AG08396 (cell line): ENCODE measurements at regions not wholly inside any gene's neighbourhood (a gene's known extent, or its start where the extent isn't known, plus 50 kb on each side); places are given as distances from the start of the nearest gene placed in this dataset.

ENCODE experiments used
- DNase-seq: peaks from one replicate; pipeline ENCODE4 v3.0.0; 2012; ENCODE audit warnings: low spot score, mixed read lengths

DNA sequence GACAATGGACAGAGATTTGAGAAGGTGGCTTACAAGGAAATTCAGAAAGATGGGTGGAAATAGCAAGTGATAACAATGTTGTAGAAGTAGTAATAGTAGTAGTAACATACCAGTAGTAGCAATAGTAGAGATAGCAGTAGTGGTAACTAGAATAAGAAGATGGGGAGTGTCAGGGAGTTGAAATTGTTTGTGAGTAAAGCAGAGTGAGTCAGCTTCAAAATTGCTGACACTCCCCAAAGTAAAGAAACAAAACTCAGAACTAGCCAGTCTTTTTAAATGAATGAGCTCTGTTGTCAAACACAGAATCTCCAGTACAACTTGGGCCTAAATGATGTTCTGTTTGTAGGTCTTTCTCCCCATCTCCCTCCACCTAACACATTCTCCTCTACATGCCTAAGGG, 1040.9 kb downstream of the CBLN2 start:
- no peak for DNase-seq

DNA sequence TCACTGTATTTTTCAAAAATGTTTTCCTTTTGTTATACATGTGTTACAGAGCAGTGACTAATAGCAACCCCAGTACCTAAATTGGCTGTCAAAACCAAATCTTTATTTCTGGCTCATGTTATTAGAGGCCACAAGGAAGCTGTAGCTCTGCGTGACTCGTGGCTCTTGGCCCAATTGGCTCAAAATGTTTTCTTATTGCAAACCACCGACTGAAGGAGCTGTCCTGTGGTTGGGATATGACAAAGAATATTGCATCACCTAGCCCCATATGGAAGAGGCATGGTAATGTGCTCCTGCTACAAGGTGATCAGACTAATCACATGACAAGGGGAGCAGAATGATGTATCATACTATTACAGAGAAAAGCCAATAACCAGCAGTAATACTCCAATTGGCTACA, 1058.5 kb downstream of the CBLN2 start:
- DNase-seq: no peak

DNA sequence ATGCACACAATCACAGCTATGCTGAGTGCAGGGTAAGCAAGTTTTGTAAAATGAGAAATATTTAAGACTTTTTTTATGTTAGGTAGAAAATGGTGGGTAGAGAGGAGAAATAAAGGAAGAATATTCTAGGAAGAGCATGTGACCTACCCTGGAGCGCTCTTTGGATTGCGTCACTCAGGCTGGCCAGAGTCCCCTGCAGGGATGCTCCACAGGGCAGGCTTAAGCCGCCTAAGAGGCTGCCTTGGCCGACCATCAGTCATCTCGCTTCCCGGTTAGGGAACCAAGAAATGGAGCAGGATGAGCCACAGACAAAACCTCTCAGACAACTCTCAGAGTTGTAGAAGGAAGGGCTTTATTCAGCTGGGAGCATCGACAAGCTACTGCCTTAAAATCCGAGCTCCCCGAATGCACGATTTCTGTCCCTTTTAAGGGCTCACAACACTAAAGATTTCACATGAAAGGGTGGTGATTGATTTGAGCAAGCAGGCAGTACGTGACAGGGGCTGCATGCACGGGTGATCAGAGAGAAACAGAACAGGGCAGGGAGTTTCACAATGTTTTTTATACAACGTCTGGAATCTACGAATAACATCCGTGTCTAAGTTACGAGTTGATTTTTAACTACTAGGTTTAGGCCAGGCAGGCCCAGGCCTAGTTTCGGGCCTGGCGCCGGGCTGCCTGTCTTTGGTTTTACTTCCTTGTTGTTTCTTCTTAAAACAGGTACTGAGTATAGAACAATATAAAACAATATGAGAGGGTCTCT, 1072.0 kb downstream of the CBLN2 start:
- no peak for DNase-seq

DNA sequence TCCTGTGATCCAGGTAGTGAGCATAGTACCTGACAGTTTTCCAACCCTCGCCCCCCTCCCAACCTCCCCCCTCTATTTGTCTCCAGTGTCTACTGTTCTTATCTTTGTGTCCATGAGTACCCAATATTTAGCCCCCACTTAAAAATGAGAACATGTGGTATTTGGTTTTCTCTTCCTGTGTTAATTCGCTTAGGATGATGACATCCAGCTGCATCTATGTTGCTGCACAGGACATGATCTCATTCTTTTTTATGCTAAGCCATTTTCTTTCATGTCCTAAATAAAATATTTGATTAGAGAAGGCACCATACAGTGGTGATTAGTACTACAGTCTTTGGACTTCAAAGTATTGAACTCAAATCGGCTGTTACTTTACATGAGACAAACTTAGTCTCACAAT, 1087.9 kb downstream of the CBLN2 start:
- DNase-seq: no peak

DNA sequence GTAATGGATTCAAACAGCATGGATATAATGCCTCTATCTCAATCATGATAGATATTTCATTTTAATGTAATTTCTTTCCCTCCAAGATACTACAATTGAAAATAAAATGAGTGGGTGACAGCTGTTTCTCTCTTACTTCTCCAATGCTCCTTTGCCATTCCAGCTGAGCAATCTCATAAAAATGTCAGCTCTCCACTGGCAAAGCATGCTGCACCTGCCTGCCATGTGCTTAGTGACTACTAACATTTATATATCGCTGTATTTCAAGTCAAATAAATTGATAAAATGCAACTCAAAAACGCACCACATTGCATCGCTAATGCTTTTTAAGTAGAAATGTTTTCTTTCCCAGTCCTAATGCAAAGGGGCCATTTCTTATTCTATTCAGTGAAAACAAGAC, 1093.9 kb downstream of the CBLN2 start:
- DNase-seq: no peak

DNA sequence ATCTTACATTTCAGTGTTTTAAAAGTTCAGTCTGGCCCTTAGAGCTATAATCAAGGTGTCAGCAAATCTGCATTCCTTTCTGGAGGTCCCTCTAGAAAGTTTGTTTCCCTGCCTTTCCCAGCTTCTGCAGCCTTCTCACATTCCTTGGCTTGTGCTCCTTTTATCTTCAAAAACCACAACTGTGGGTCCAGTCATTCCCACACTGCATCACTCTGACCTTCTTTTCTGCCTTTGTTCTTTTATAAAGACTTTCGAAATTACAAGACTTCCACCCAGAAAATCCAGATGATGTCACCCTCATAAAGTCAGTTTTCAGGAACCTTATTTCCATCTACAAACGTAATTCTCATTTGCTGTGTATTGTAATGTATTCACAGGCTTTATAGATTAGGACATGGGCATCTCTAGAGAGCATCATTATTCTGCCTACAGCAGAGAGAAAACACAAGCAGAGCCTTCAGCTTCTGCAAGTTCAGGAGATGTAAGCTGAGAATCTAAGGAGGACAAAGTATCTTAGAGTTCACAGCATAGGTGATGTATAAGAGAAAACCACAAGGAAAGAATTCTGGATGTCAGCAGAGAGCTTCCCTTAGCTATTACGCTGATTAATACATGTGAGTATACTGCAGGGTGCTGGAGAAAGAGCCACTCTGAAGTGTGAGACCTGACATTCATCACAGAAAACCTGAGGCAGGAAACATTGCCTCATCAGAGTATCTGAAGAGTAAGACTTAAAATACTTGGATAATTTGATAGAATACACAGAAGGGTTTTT, 1100.2 kb downstream of the CBLN2 start:
- DNase-seq: no peak

DNA sequence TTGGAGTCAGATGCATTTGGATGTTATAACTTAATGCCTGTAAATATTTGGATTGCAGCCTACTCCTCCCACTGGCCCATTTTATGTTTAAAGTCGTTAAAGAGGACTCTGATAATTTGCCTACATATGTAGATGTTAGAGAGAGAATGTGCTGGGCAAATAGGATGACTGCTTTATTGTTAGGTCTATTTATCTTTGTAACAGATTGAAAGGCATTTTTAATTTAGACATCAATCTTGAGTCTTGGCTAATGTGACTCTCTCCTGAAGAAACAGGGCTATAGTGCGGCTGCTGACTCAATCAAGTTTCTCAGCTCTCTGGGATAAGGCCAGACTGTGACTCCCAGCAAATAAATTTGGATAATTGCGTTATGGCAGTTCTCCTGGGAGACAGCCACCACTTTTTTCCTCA, 1101.4 kb downstream of the CBLN2 start:
- no peak for DNase-seq

DNA sequence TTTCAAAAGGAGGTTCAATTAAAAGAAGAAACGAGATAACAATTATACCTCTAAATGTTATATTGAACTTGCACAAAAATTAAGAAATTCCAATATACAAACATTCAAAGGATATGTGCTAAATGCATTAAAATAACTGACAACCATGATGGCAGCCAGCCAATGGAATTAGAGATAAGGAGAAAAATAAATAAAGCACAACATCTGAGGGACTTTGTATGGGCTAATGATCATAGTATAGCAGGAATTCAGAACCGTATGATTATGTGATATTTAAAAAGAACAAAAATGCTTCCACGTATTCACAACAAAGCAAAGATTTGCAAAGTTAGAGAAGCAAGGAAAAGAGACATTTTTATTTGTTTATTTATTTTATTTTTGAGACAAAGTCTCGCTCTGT, 1103.0 kb downstream of the CBLN2 start:
- DNase-seq: no peak

DNA sequence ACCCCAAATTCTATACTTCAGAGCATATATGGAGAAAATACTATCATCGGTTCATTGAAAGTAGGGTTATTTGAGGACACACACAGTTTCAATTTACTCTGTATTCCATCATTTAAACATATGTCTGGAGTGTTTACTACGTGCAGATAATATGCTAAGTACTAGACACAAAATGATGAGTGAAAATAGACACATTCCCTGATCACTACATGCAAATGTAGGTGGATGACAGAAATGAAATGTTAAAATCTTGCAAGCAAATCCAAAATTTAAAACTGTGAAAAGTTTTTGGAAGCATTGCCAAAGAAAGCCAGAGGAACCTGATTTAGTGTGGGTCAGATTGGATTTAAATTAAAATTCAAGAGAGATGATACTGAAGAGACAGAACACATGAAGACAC, 1106.6 kb downstream of the CBLN2 start:
- no peak for DNase-seq

DNA sequence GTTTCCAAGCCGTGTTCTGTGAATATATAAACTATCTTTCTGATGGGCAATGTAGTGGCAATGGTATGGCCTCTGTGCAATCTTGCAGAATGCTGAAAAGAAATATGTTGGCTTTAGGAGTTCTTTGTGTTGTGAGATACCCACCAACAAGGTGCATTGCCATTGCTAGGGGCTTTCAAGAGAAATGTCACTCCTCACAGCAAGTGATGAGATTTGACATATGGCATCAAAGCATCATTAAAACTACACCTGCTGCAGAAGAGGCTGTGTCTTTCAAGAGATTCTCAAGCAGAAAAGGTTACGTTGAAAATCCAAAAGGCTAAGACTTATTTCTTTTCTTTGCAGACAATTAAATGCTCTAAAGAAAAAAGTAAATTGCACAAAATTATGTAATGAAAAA, 1110.8 kb downstream of the CBLN2 start:
- DNase-seq: no peak

DNA sequence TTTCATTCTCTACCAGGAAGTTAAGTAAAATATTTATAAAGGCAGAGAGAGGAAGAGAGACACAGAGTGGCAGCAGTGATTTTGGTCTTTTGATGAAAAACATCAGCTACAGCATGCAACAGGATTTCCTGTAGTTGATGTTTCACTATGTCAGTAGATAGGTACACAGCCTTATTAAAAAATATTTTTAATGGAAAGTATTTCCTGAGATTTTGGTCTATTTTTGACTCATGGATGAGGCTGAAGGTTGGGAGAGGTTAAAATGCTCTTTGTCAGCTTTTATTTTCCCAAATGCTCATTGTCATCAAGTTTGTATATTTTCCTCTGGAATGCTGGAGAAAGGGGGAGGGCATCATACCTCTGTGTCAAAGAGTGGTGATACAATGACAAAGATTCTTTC, 1112.5 kb downstream of the CBLN2 start:
- no peak for DNase-seq

DNA sequence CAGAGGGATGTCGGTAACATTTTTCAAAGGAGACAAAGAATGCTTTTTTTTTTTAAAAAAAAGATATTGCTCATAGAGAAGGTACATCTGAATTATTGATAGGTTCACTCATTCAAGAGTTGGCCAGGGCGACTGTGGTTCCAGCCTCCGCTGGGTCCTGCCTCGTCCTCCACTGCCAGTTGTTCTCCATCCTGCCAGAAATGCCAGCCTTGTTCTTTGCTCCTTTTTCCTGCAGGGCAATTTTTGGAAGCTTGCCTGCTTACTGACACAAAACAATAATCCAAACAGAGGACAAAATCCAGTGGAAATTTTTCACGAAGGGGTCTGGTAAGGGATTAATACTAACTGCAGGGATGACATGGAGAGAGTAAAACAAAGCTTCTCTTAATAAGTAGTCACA, 1113.0 kb downstream of the CBLN2 start:
- no peak for DNase-seq

DNA sequence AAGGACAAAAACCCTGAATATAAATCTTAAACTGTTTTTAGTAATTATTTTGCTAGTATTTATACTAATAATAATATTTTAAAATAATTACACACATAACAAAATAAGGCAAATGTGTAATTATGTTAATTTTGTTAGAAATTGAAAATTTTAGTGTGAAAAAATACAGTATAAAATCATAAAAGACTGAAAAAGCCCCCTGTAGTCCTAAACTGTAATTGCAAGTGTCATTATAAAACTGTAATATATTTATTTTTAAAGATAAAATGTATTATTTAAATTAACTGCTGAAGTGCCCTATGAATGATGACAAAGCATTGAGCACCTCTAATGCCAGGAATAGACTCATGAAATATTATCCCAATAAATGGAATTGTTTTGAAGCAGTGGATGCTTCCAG, 1117.7 kb downstream of the CBLN2 start:
- no peak for DNase-seq

DNA sequence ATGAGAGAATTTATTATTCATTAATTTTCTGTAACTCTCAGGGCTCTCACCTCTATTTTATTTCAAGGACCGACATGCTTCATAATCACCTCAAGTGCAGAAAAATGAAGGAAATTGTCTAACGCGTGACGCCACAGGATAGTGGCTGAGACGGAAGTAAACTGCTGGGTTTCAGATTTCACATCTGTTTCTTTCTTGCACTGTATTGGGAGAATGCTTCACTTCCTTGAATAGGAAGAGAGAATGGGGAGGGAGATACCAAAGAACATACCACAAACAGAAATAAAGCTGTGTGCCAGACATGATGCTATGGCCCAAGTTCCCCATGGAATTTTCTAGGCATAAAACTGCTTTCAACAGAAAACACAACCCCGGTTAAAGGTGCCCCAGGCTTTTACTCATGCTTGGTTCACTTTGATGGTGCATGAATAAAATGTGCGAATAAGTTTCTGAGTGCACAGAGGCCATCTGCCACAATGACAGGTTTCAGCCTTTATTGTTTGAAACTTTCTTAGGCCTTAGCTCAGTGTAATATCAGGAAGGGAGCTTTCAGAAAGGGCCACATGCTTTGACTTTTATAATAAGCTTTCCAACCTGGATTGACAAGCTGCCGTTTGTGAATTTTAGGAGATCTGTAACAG, 1116.4 kb downstream of the SOCS6 start:
- DNase-seq: no peak

DNA sequence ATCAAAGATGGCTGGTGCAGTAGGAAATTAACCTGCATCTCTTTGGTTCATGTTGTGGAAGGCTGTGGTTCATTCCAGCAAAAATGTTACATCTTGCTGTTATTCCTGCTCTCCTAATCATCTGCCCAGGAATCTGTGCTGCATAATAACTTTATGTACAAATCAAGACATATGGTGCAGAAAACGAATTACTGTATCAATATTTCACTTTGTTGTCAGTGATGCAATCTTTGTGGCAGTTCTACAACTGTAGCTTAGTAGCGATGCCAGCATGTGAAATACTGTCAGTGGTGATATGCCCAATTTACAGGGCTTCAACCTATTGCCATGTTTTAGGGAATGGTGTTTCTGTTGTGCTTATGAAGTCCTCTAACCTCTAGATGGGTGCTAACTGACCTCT, 1114.7 kb downstream of the SOCS6 start:
- DNase-seq: no peak

DNA sequence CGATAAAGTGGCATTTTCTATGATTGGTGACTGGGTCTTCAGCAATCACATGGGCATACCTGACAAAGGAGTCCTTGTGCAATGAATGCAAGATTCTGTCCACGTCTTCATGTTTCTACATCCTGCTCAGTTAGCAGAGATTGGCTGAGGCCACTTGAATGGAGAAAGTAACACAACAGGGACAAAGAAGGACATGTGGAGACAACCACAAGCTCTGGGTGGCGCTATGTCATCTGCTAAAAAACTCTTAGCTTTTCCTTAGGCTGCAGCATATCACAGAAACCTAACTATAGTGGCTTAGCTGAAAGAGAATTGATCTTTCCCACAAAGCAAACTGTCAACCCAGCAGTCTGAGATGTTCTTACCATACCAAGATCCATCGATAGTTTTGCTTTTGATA, 1109.7 kb downstream of the SOCS6 start:
- no peak for DNase-seq

DNA sequence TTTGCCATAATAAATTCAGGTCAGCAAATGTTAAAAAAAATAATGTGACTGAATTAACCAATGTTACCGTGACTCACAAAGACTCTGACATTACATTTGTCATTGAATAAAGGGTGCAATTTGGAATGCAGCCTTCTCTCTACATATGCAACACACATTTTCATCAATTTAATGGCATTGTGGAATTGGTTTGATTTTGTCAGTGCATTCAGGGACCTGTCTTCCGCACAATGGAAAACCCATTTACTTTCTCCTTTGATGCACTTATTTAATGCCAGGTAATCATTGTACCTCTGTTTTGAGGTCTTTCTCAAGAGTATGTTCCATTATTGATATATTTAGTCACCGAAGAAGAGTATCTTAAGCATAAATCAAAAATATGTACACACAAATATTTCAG, 1099.3 kb downstream of the SOCS6 start:
- no peak for DNase-seq

DNA sequence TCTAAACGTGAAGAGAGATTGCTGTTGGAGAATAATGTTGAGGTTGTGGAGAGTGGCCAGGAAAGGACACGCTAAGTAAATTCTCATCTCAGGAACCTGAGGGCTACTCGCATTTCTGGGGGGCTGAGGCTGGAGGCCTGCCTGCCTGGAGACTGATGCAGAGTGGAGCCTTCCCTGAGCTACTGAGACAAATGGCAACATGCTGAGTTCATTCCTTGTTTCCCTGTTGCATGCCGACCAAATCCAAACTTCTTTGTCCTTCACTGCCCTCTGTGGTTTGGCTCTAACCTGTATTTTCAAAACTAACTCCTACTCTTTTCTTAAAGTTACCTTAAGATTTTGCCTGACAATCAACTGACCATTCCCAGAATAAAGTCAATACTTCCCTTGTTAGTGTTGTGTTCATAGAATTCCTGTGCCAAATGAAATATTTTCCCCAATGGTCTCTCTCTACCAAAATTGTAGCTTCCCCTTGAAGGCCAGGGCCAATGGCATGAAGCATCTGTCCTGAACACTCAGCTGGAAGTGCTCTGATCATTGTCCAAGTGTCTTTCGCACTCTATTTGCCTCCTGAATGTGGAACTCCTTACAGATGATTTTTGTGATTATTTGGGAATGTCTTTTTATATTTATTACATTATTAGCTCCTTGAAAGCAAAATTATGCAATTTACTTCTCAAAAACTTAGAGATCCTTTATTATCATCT, 1085.6 kb downstream of the SOCS6 start:
- DNase-seq: no peak

DNA sequence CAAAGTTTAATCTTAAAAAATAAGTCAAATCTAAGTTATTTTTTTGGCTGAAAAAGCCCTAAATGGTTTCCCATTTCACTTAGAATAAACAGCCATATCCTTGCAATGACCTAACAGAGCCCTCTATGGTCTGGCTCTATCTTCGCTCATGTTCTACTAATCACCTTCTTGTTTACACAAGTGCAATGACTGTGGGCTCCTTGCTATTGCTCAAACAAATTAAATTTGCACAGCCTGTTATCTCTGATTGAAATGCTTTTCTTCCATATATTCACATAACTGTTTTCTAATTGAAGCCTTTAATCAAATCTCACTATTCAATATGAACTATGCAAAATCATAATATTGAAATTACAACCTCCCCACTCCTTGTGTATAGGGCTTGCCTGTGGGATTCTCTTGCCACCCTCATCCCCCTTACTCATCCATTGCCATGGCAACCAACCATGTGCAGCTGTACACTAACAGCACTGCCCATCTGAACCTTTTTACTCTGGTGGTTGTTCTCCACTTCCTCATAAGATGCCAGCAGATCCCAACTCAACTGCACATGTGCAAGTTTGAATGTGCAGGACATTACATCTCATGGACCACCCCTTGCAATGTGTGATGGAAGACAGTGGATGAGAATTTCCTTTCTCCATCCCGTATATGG, 1083.2 kb downstream of the SOCS6 start:
- DNase-seq: no peak

DNA sequence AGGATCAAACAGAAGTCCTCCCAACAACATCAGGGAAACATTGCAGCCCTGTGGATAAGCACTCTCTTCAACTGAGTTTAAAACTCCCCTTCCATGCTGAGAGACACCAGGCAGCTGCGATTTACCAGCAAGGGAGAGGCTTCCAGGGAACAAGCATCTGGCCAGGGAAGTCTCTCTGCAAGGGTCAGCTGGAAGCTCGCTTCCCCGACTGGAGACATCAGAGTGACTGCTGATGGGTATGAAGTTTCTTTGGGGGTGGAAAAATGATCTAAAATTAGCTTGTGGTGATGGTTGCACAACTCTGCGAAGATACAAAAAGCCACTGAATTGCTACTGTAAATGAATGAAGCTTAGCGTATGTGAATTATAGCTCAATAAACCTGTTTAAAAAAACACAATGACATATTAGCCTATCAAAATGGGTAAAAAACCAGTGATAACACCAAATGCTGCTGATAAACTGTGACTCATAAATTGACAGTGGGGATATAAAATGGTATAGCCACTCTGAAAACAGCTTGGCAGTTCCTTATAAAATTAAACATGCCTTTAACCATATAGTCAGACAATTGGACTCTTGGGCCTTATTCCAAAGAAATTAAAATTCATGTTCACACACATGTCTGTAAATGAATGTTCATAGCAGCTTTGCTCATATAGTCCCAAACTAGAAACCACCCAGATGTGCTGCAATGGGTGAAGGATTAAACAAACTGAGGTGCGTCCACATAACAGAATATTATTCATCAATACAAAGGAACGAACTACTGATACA, 1082.0 kb downstream of the SOCS6 start:
- no peak for DNase-seq

DNA sequence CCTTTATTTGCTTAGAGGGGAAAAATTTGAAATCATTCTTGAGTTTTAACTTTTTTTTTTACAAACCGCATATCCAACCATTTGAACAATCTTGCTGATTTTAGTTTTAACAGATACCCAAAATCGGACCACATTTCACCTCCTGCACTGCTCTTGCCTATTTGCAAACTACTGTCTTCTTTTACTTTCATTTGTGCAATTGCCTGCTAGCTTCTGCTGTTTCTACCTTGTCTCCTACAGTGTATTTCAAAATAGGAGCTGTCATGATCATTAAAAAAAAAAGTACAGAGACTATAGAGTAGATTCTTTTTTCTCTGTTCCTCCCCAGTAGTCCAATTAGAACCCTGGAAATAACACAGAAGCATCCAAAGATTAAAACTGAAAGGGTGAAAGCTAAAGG, 1081.2 kb downstream of the SOCS6 start:
- no peak for DNase-seq
